H9 (cell line): ENCODE measurements at regions not wholly inside any gene's neighbourhood (a gene's known extent, or its start where the extent isn't known, plus 50 kb on each side); places are given as distances from the start of the nearest gene placed in this dataset.

Source experiments
- DNase-seq: peaks from one replicate; pipeline ENCODE4 v3.0.0-alpha.2; 2017
- H2AFZ ChIP-seq: one replicate; pipeline ENCODE4 v1.6.1; 2013; ENCODE audit warnings: mild to moderate bottlenecking, low read length, control low read depth, moderate library complexity
- H2AK5ac ChIP-seq: 2 replicates; pipeline ENCODE4 v1.6.1; 2013; ENCODE audit warnings: low read length, control low read depth, mixed read lengths; ENCODE audit not compliant: insufficient read length
- H2BK120ac ChIP-seq: one replicate; pipeline ENCODE4 v1.6.1; 2013; ENCODE audit warnings: low read depth, mild to moderate bottlenecking, low read length, control low read depth, inconsistent platforms; ENCODE audit not compliant: poor library complexity, severe bottlenecking
- H2BK12ac ChIP-seq: 2 replicates; pipeline ENCODE4 v1.6.1; 2013; ENCODE audit warnings: low read length, control low read depth, mixed read lengths, low read depth; ENCODE audit not compliant: insufficient read length
- H2BK15ac ChIP-seq: 2 replicates; pipeline ENCODE4 v1.6.1; 2013; ENCODE audit warnings: low read depth, low read length, control low read depth
- H2BK20ac ChIP-seq: one replicate; pipeline ENCODE4 v1.6.1; 2013; ENCODE audit warnings: low read depth, mild to moderate bottlenecking, low read length, control low read depth, inconsistent platforms; ENCODE audit not compliant: poor library complexity, severe bottlenecking
- H2BK5ac ChIP-seq: 2 replicates; pipeline ENCODE4 v1.6.1; 2013; ENCODE audit warnings: low read length, control low read depth, mixed read lengths; ENCODE audit not compliant: insufficient read length
- H3K14ac ChIP-seq: 2 replicates; pipeline ENCODE4 v1.6.1; 2013; ENCODE audit warnings: low read length, control low read depth; ENCODE audit not compliant: insufficient read depth
- H3K18ac ChIP-seq: 2 replicates; pipeline ENCODE4 v1.6.1; 2013; ENCODE audit warnings: low read depth, mild to moderate bottlenecking, mixed read lengths, low read length, control low read depth; ENCODE audit not compliant: insufficient read length
- H3K23ac ChIP-seq: 2 replicates; pipeline ENCODE4 v1.6.1; 2013; ENCODE audit warnings: low read length, control low read depth, mixed read lengths, low read depth; ENCODE audit not compliant: insufficient read length
- H3K23me2 ChIP-seq: 2 replicates; pipeline ENCODE4 v1.6.1; 2013; ENCODE audit warnings: low read depth, mild to moderate bottlenecking, mixed read lengths, low read length, control low read depth; ENCODE audit not compliant: insufficient read length, poor library complexity, severe bottlenecking
- H3K27ac ChIP-seq: 2 replicates; pipeline ENCODE4 v1.5.1; 2013; ENCODE audit warnings: low read length, control low read depth, mixed read lengths, low read depth; ENCODE audit not compliant: insufficient read length
- H3K27me3 ChIP-seq: 2 replicates; pipeline ENCODE4 v1.6.1; 2013; ENCODE audit warnings: low read length, control low read depth, inconsistent platforms; ENCODE audit not compliant: insufficient read depth
- H3K4ac ChIP-seq: 2 replicates; pipeline ENCODE4 v1.6.1; 2013; ENCODE audit warnings: low read depth, mild to moderate bottlenecking, control low read depth, inconsistent platforms, low read length, moderate library complexity
- H3K4me1 ChIP-seq: 2 replicates; pipeline ENCODE4 v1.6.1; 2013; ENCODE audit warnings: low read length, control low read depth, inconsistent platforms; ENCODE audit not compliant: insufficient read depth
- H3K4me2 ChIP-seq: 2 replicates; pipeline ENCODE4 v1.6.1; 2013; ENCODE audit warnings: low read length, control low read depth, mixed read lengths; ENCODE audit not compliant: insufficient read length, insufficient read depth
- H3K56ac ChIP-seq: 2 replicates; pipeline ENCODE4 v1.6.1; 2013; ENCODE audit warnings: low read depth, mild to moderate bottlenecking, mixed read lengths, low read length, control low read depth; ENCODE audit not compliant: insufficient read length
- H3K79me1 ChIP-seq: 2 replicates; pipeline ENCODE4 v1.6.1; 2013; ENCODE audit warnings: low read depth, mild to moderate bottlenecking, moderate library complexity, low read length, control low read depth, inconsistent platforms; ENCODE audit not compliant: insufficient read depth, poor library complexity, severe bottlenecking
- H3K79me2 ChIP-seq: 2 replicates; pipeline ENCODE4 v1.6.1; 2013; ENCODE audit warnings: low read length, control low read depth, inconsistent platforms; ENCODE audit not compliant: insufficient read depth
- H3K9ac ChIP-seq: 2 replicates; pipeline ENCODE4 v1.6.1; 2013; ENCODE audit warnings: low read length, control low read depth, mixed read lengths; ENCODE audit not compliant: insufficient read length; ENCODE audit errors: extremely low read depth
- H3K9me3 ChIP-seq: one replicate; pipeline ENCODE4 v1.6.1; 2013; ENCODE audit warnings: low read depth, low read length, inconsistent platforms; ENCODE audit not compliant: control insufficient read depth
- H3T11ph ChIP-seq: one replicate; pipeline ENCODE4 v1.6.1; 2013; ENCODE audit warnings: mild to moderate bottlenecking, low read length, control low read depth, inconsistent platforms
- H4K20me1 ChIP-seq: one replicate; pipeline ENCODE4 v1.6.1; 2013; ENCODE audit not compliant: control insufficient read depth, insufficient read length, insufficient read depth
- H4K5ac ChIP-seq: 2 replicates; pipeline ENCODE4 v1.6.1; 2013; ENCODE audit warnings: low read depth, mild to moderate bottlenecking, mixed read lengths, low read length, control low read depth; ENCODE audit not compliant: insufficient read length
- H4K8ac ChIP-seq: replicated peaks from 2 replicates; pipeline ENCODE4 v1.6.1; 2013; ENCODE audit warnings: low read length, control low read depth, mixed read lengths, low read depth; ENCODE audit not compliant: insufficient read length
- H4K91ac ChIP-seq: 2 replicates; pipeline ENCODE4 v1.6.1; 2013; ENCODE audit warnings: low read depth, mild to moderate bottlenecking, moderate library complexity, mixed read lengths, low read length, control low read depth; ENCODE audit not compliant: insufficient read length
- H3K27ac Mint-ChIP-seq, 3 experiments: 2 replicates in 2 of 3; 3 replicates in 1 of 3; pipeline ENCODE4 v1.8.0; 2020 to 2021; ENCODE audit warnings: mixed read lengths in 3 of 3, mild to moderate bottlenecking in 1 of 3, moderate library complexity in 1 of 3
- H3K27me3 Mint-ChIP-seq: 2 replicates; pipeline ENCODE4 v1.8.0; 2021; ENCODE audit warnings: low read depth, mild to moderate bottlenecking, moderate library complexity, mixed read lengths
- H3K36me3 Mint-ChIP-seq, 3 experiments: 2 replicates in 2 of 3; 3 replicates in 1 of 3; pipeline ENCODE4 v1.8.0; 2020 to 2021; ENCODE audit warnings: low read depth in 3 of 3, mixed read lengths in 3 of 3; ENCODE audit not compliant: insufficient read depth in 1 of 3
- H3K4me1 Mint-ChIP-seq, 2 experiments: 2 replicates each; pipeline ENCODE4 v1.8.0; 2020; ENCODE audit warnings: mixed read lengths in 2 of 2
- H3K4me3 Mint-ChIP-seq, 2 experiments: 2 replicates in 1 of 2; 3 replicates in 1 of 2; pipeline ENCODE4 v1.8.0; 2020 to 2021; ENCODE audit warnings: mild to moderate bottlenecking in 2 of 2, mixed read lengths in 2 of 2, moderate library complexity in 1 of 2
- H3K9me3 Mint-ChIP-seq, 2 experiments: 2 replicates in 1 of 2; 3 replicates in 1 of 2; pipeline ENCODE4 v1.8.0; 2020; ENCODE audit warnings: mild to moderate bottlenecking in 2 of 2, mixed read lengths in 2 of 2, moderate library complexity in 1 of 2
- CTCF ChIP-seq: fragments of 200-600 bp; sonication (generic); conservative IDR thresholded peaks from 3 replicates; pipeline ENCODE4 v1.8.0; 2021; ENCODE audit warnings: antibody characterized with exemption, mild to moderate bottlenecking
- whole genome bisulfite sequencing: extraction: QIAGEN DNeasy Blood & Tissue Kit; methylation state at CpG from one replicate; pipeline ENCODE4 v1.1.7; 2013; ENCODE audit warnings: missing lambda C conversion rate, low lambda C conversion rate, mixed read lengths; ENCODE audit not compliant: insufficient read length; ENCODE audit errors: extremely low coverage; 5-methylcytosine and 5-hydroxymethylcytosine counted together

- no peaks in the 10 kb centered on the region for H3K9me3 ChIP-seq
- H3K27me3 Mint-ChIP-seq = no peaks in the 10 kb centered on the region; the same call in 1 of the 2 replicates
- H3K23ac ChIP-seq = no peak overlapping the region
- no peaks in the 10 kb centered on the region for H3K27me3 ChIP-seq
- no peak overlapping the region for H4K8ac ChIP-seq
- H2BK15ac ChIP-seq = no peak overlapping the region
- no peak overlapping the region for H2BK12ac ChIP-seq
- no peak overlapping the region for H2AK5ac ChIP-seq
- H3K9me3 Mint-ChIP-seq = no peaks in the 10 kb centered on the region
- TF ChIP-seq CTCF = no peak
- H3K4me1 ChIP-seq = no peaks in the 10 kb centered on the region
- H3K79me1 ChIP-seq = no peaks in the 10 kb centered on the region
- no CpG with 5 or more reads among the region's 2 CpGs for WGBS
- no peak for DNase-seq
- no peak overlapping the region for H2AFZ ChIP-seq
- no peak overlapping the region for H3K18ac ChIP-seq
- H3K4me1 Mint-ChIP-seq = no peaks in the 10 kb centered on the region
- H3K4me2 ChIP-seq = no peak overlapping the region
- H3K27ac ChIP-seq = no peak overlapping the region
- no peaks in the 10 kb centered on the region for H3K79me2 ChIP-seq
- no peak overlapping the region for H3T11ph ChIP-seq
- H2BK120ac ChIP-seq = no peak overlapping the region
- no peak overlapping the region for H3K4me3 Mint-ChIP-seq
- no peak overlapping the region for H3K56ac ChIP-seq
- H4K5ac ChIP-seq = no peak overlapping the region
- no peak overlapping the region for H3K14ac ChIP-seq
- H2BK5ac ChIP-seq = no peak overlapping the region
- H2BK20ac ChIP-seq = no peak overlapping the region
- no peak overlapping the region for H4K91ac ChIP-seq
- H3K9ac ChIP-seq = no peak overlapping the region
- no peak overlapping the region for H3K4ac ChIP-seq
- H3K36me3 Mint-ChIP-seq = no peaks in the 10 kb centered on the region
- H3K23me2 ChIP-seq = no peaks in the 10 kb centered on the region
- H4K20me1 ChIP-seq = no peaks in the 10 kb centered on the region
- no peak overlapping the region for H3K27ac Mint-ChIP-seq
Measured at GRCh38 chr3:30193625-30194044, 412.8 kb upstream of the TGFBR2 start.
